Psoas muscle (tissue), 7 donors: ENCODE measurements at regions not wholly inside any gene's neighbourhood (a gene's known extent, or its start where the extent isn't known, plus 50 kb on each side); places are given as distances from the start of the nearest gene placed in this dataset.

ENCODE experiments used
- ATAC-seq, 4 donors: fragments of 200-7000 bp; cut with Tn5 transposase; one replicate each; pipeline ENCODE4 v1.9.1; 2020; ENCODE audit warnings: moderate library complexity in 3 of 4, mild to moderate bottlenecking in 2 of 4
- DNase-seq, 2 donors: peaks; one replicate each; pipeline ENCODE4 v3.0.0-alpha.2; 2020
- H3K27ac ChIP-seq: fragments of 200-600 bp; one replicate; pipeline ENCODE4 v1.8.0; 2022
- H3K27me3 ChIP-seq, 3 donors: fragments of 200-600 bp in 1 of 3; one replicate each; pipeline versions ENCODE4 v1.6.1 to v1.8.0; 2013 to 2022; ENCODE audit warnings: low read length in 2 of 3, mild to moderate bottlenecking in 2 of 3, moderate library complexity in 1 of 3; ENCODE audit not compliant: insufficient read depth in 3 of 3
- H3K36me3 ChIP-seq, 2 donors: fragments of 200-600 bp in 1 of 2; one replicate each; pipeline versions ENCODE4 v1.6.1 to v1.8.0; 2013 to 2022; ENCODE audit warnings: low read depth in 1 of 2, mild to moderate bottlenecking in 1 of 2, moderate library complexity in 1 of 2; ENCODE audit not compliant: insufficient read depth in 1 of 2
- H3K4me1 ChIP-seq: fragments of 200-600 bp; one replicate; pipeline ENCODE4 v1.8.0; 2022
- H3K4me3 ChIP-seq: fragments of 200-600 bp; one replicate; pipeline ENCODE4 v1.8.0; 2022; ENCODE audit warnings: mild to moderate bottlenecking
- H3K9me3 ChIP-seq: fragments of 200-600 bp; one replicate; pipeline ENCODE4 v1.8.0; 2022
- CTCF ChIP-seq: fragments of 200-600 bp; IDR thresholded peaks from one replicate; pipeline ENCODE4 v1.8.0; 2022; ENCODE audit warnings: antibody characterized with exemption
- WGBS, 3 donors: extraction: QIAGEN DNeasy Blood & Tissue Kit; methylation state at CpG; one replicate each; pipeline versions ENCODE4 v1.1.6 to v1.1.7; 2013; 5-methylcytosine and 5-hydroxymethylcytosine counted together
- intact Hi-C, 2 donors: fragments of 100-400 bp; cut with DNase I; formaldehyde crosslinking; loops; one replicate each; pipeline versions ENCODE4 v1.11.0 to v1.14.2; 2022
- donor health status: healthy with polysubstance abuse.
- donor health status: DM: no; HTN: no; CAD: no; lungs with moderate emphysema.
- donor health status: Bipolar disorder and iron deficiency.
- donor health status: healthy.
- donor health status: DM: yes; HTN: yes; CAD: no.
- donor health status: DM: no; HTN: no; CAD: no.
- donor health status: DM: yes; HTN: yes; CAD: no.

GRCh38 chr5:29039994-29040393 is 2001.6 kb upstream of the CDH9 start:
- H3K36me3 ChIP-seq, result no peaks in the 10 kb centered on the region
- no peaks in the 10 kb centered on the region for H3K9me3 ChIP-seq
- H3K27me3 ChIP-seq, result no peaks in the 10 kb centered on the region
- no peak overlapping the region for H3K4me3 ChIP-seq
- 57 to 80% (median 73%) methylated on average over 1 of the region's 1 CpG for WGBS, 3 donors
- TF ChIP-seq CTCF, result no peak
- H3K4me1 ChIP-seq, result no peaks in the 10 kb centered on the region
- intact Hi-C loops, result no loop called here
- no peak overlapping the region for H3K27ac ChIP-seq
- ATAC-seq (no peak), DNase-seq (no peak)

GRCh38 chr5:29037716-29038115 is 1999.3 kb upstream of the CDH9 start:
- Histone ChIP-seq H3K36me3 (no peaks in the 10 kb centered on the region), H3K4me3 (no peak overlapping the region), H3K27me3 (no peaks in the 10 kb centered on the region), H3K9me3 (no peaks in the 10 kb centered on the region), H3K27ac (no peak overlapping the region), H3K4me1 (no peaks in the 10 kb centered on the region)
- intact Hi-C loops, result no loop called here
- ATAC-seq (no peak), DNase-seq (no peak)
- WGBS, 3 donors, result 63 to 75% (median 67%) methylated on average over 3 of the region's 3 CpGs
- no peak for TF ChIP-seq CTCF

GRCh38 chr5:29024052-29024451 is 1985.7 kb upstream of the CDH9 start:
- Histone ChIP-seq H3K36me3 (no peaks in the 10 kb centered on the region), H3K4me1 (no peaks in the 10 kb centered on the region), H3K27ac (no peak overlapping the region), H3K27me3 (no peaks in the 10 kb centered on the region), H3K4me3 (no peak overlapping the region), H3K9me3 (no peaks in the 10 kb centered on the region)
- intact Hi-C loops, result no loop called here
- no peak for TF ChIP-seq CTCF
- no peak for ATAC-seq
- 90 to 97% (median 95%) methylated on average over 4 of the region's 4 CpGs for WGBS, 3 donors
- DNase-seq, result no peak

- Histone ChIP-seq H3K27ac (no peak overlapping the region), H3K36me3 (no peaks in the 10 kb centered on the region), H3K27me3 (no peaks in the 10 kb centered on the region), H3K9me3 (no peaks in the 10 kb centered on the region), H3K4me3 (no peak overlapping the region), H3K4me1 (no peaks in the 10 kb centered on the region)
- 67 to 75% (median 69%) methylated on average over 2 of the region's 2 CpGs for WGBS, 3 donors
- TF ChIP-seq CTCF, result no peak
- intact Hi-C loops, result no loop called here
- DNase-seq (no peak), ATAC-seq (no peak)
Observed at GRCh38 chr5:29023541-29023940, 1985.2 kb upstream of the CDH9 start.

GRCh38 chr5:29017501-29017900 is 1979.1 kb upstream of the CDH9 start:
- WGBS, 3 donors, result 62 to 73% (median 71%) methylated on average over 3 of the region's 3 CpGs
- H3K27ac ChIP-seq, result no peak overlapping the region
- no peaks in the 10 kb centered on the region for H3K36me3 ChIP-seq
- no peak for TF ChIP-seq CTCF
- H3K4me1 ChIP-seq, result no peaks in the 10 kb centered on the region
- H3K27me3 ChIP-seq, result no peaks in the 10 kb centered on the region
- DNase-seq, result no peak
- no peak for ATAC-seq
- no peak overlapping the region for H3K4me3 ChIP-seq
- intact Hi-C loops, result no loop called here
- no peaks in the 10 kb centered on the region for H3K9me3 ChIP-seq
